ENCODE measurements at regions not wholly inside any gene's neighbourhood (a gene's known extent, or its start where the extent isn't known, plus 50 kb on each side); places are given as distances from the start of the nearest gene placed in this dataset.

GRCh38 chr2:16124881-16125613 lies 184.7 kb downstream of the MYCN start:
- no peak for DNase-seq

- DNase-seq, result no peak
These were observed 183.8 kb downstream of the MYCN start for GRCh38 chr2:16123856-16124780.

- no peak for DNase-seq
These were observed 183.1 kb downstream of the MYCN start for GRCh38 chr2:16123421-16123820.

GRCh38 chr2:16122556-16122955 lies 182.2 kb downstream of the MYCN start:
- no peak for DNase-seq

- DNase-seq, result no peak
These were observed 181.6 kb downstream of the MYCN start for GRCh38 chr2:16121986-16122390.

- DNase-seq, result no peak
These were observed 181.1 kb downstream of the MYCN start for GRCh38 chr2:16121231-16121985.

- no peak for DNase-seq
These were observed 180.3 kb downstream of the MYCN start for GRCh38 chr2:16120591-16121180.

GRCh38 chr2:16119741-16120140 lies 179.4 kb downstream of the MYCN start:
- no peak for DNase-seq

- DNase-seq, result no peak
These were observed 178.6 kb downstream of the MYCN start for GRCh38 chr2:16118611-16119590.

GRCh38 chr2:16117791-16118610 lies 177.7 kb downstream of the MYCN start:
- DNase-seq, result no peak

- DNase-seq, result no peak
These were observed 176.8 kb downstream of the MYCN start for GRCh38 chr2:16117021-16117700.

- DNase-seq, result no peak
These were observed 175.8 kb downstream of the MYCN start for GRCh38 chr2:16115881-16116830.

GRCh38 chr2:16115291-16115690 lies 174.9 kb downstream of the MYCN start:
- no peak for DNase-seq

GRCh38 chr2:16114836-16115235 lies 174.5 kb downstream of the MYCN start:
- DNase-seq, result no peak

GRCh38 chr2:16114070-16114469 lies 173.7 kb downstream of the MYCN start:
- DNase-seq, result no peak

GRCh38 chr2:16113568-16113967 lies 173.2 kb downstream of the MYCN start:
- DNase-seq, result no peak

- no peak for DNase-seq
These were observed 172.7 kb downstream of the MYCN start for GRCh38 chr2:16112972-16113560.

- DNase-seq, result no peak
These were observed 172.1 kb downstream of the MYCN start for GRCh38 chr2:16112251-16112971.
